ENCODE measurements at regions not wholly inside any gene's neighbourhood (a gene's known extent, or its start where the extent isn't known, plus 50 kb on each side); places are given as distances from the start of the nearest gene placed in this dataset.

DNA sequence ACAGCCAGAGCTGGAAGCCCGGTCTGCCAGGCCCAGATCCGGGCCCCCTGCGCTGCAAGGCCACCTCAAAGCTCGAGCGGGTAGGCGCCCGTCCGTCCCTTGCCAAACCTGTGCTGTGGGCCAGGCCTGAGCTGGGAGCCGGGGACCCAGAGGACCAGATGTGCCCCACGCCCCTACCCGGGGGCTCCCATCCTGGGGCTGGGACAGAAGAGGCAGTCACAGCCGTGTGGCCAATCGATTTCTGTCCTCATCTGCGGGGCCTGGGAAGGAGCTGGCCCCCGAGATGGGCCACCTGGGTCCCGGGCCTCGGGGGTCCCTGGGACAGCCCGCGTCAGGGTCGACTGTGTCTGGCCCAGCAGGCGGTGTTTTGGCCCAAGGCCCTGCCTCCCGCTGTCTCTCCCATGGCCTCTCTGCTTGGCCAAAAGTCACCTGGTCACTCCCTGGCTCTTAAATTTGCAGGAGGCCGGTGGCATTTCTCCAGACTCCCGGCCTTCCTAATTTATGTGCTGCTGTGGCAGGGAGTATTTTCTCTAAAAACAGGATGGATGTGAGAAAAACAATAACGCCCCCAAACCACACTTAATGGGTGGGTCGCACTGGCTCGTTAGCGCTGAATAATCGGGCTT, 63.8 kb downstream of the UNCX start:
- TF ChIP-seq, protein P1, sequence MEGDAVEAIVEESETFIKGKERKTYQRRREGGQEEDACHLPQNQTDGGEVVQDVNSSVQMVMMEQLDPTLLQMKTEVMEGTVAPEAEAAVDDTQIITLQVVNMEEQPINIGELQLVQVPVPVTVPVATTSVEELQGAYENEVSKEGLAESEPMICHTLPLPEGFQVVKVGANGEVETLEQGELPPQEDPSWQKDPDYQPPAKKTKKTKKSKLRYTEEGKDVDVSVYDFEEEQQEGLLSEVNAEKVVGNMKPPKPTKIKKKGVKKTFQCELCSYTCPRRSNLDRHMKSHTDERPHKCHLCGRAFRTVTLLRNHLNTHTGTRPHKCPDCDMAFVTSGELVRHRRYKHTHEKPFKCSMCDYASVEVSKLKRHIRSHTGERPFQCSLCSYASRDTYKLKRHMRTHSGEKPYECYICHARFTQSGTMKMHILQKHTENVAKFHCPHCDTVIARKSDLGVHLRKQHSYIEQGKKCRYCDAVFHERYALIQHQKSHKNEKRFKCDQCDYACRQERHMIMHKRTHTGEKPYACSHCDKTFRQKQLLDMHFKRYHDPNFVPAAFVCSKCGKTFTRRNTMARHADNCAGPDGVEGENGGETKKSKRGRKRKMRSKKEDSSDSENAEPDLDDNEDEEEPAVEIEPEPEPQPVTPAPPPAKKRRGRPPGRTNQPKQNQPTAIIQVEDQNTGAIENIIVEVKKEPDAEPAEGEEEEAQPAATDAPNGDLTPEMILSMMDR (IDR thresholded peaks at IDR 0.05; ENCODE audit: borderline replicate concordance, insufficient read depth, low read depth, low read length) = no peak

GRCh38 chr7:1297017-1297960, 64.6 kb downstream of the UNCX start:
- TF ChIP-seq, protein P1 (IDR thresholded peaks at IDR 0.05; ENCODE audit: borderline replicate concordance, insufficient read depth, low read depth, low read length) = no peak
- no peak overlapping the region for H3K4me3 ChIP-seq (ENCODE audit: low read depth, low read length)

More for the DNA sequence above, 63.8 kb downstream of the UNCX start:
- no peak overlapping the region for H3K4me3 ChIP-seq (ENCODE audit: low read depth, low read length)

DNA sequence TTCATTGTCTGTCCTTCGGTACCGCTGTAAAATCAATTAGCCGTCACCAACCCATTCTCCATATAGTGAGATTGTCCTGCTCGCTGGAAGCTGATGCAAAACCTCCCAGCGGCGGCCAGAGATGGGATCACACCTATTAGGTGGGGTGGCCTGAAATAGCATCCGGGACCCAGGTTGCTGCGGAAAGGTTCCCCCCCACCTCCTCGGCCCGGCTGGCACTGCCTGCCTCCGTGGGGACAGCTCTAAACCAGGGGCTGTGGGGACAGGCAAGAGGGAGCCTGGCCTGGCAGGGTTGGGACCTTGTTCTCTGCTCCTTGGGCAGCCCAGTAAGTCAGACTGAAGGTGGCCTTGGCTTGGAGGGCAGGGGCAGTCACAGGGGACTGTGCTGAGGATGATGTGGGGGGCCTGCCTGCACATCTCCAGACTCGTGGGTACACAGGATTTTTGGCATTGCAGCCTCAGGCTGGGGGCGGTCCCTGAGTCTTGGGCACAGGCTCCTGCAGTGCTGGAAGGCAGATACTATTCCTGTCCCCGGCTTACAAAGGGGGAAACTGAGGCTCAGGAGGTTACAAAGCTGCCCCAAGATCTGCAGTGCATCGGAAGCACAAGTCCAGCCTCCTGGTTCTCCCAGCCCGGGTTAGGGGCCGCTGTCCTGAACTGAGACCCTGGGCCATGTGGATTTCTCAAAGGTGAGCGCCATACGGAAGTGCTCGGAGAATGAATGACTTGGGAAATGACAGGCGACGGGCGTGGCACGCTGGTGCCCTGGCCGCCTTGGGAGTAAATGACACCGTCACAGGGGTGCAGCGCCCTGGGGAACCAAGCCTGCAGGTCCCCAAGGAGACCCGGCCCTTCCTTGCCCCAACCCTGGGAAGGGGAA, 65.6 kb downstream of the UNCX start:
- no peak overlapping the region for H3K4me3 ChIP-seq (ENCODE audit: low read depth, low read length)

GRCh38 chr7:1298931-1299885, 66.5 kb downstream of the UNCX start:
- no peak overlapping the region for H3K4me3 ChIP-seq (ENCODE audit: low read depth, low read length)
- TF ChIP-seq, protein P1 (IDR thresholded peaks at IDR 0.05; ENCODE audit: borderline replicate concordance, insufficient read depth, low read depth, low read length) = no peak

More for the DNA sequence above, 65.6 kb downstream of the UNCX start:
- TF ChIP-seq, protein P1 (IDR thresholded peaks at IDR 0.05; ENCODE audit: borderline replicate concordance, insufficient read depth, low read depth, low read length) = no peak

DNA sequence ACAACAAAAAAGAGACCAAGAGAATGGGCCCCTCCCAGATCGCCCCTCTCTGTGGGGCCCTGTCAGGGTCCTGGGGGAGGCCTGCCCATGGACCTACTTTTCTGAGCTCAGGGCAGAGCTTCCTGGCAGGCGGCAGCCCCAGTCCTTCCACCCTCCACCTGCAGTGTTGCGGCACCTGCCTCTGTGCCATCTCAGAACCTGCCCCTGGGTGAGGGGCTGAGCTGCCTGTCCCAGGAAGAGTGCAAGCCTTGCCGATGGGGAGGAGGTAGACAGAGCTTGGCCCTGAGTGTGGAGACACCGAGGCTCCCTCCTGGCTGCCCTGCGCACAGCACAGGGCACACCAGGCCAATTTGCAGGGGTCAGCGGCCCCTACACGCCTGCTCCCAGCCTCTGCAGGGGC, 67.5 kb downstream of the UNCX start:
- no peak overlapping the region for H3K4me3 ChIP-seq (ENCODE audit: low read depth, low read length)
- TF ChIP-seq, protein P1 (IDR thresholded peaks at IDR 0.05; ENCODE audit: borderline replicate concordance, insufficient read depth, low read depth, low read length) = no peak

- no peak overlapping the region for H3K4me3 ChIP-seq (ENCODE audit: low read depth, low read length)
Observed at GRCh38 chr7:1300636-1301035, 68.0 kb downstream of the UNCX start.

More at GRCh38 chr7:1300636-1301035, 68.0 kb downstream of the UNCX start:
- TF ChIP-seq, protein P1 (IDR thresholded peaks at IDR 0.05; ENCODE audit: borderline replicate concordance, insufficient read depth, low read depth, low read length) = no peak

Data from GM12875 (cell line).